ENCODE measurements at regions not wholly inside any gene's neighbourhood (a gene's known extent, or its start where the extent isn't known, plus 50 kb on each side); places are given as distances from the start of the nearest gene placed in this dataset.

- no peak for TF ChIP-seq CTCF (IDR thresholded peaks at IDR 0.05; ENCODE audit: extremely low read depth in 1 of 2, insufficient read depth in 1 of 2, low read depth in 1 of 2, low read length in 2 of 2)
- no peak for TF ChIP-seq MAX (IDR thresholded peaks at IDR 0.05; ENCODE audit: insufficient read depth, insufficient read length)
- no peak for TF ChIP-seq MYC (IDR thresholded peaks at IDR 0.05; ENCODE audit: low read depth, low read length)
- no peak for TF ChIP-seq POLR2AphosphoS5 (IDR thresholded peaks at IDR 0.05; ENCODE audit: insufficient read depth, low read depth, low read length)
- TF ChIP-seq JUN (IDR thresholded peaks at IDR 0.05; ENCODE audit: borderline replicate concordance, insufficient read depth, insufficient read length, low read depth), result no peak
- TF ChIP-seq POLR2A (IDR thresholded peaks at IDR 0.05; ENCODE audit: low read depth, low read length), result no peak
- TF ChIP-seq EZH2 (IDR thresholded peaks at IDR 0.05; ENCODE audit: borderline replicate concordance, low read depth, low read length, severe bottlenecking), result no peak
- no peak for TF ChIP-seq FOS (IDR thresholded peaks at IDR 0.05; ENCODE audit: borderline replicate concordance, insufficient read depth, low read length)
- no peak for TF ChIP-seq GATA2 (IDR thresholded peaks at IDR 0.05; ENCODE audit: insufficient read depth, insufficient read length, low read depth, low read length)
Measured at GRCh38 chr17:79408251-79408650, 202.6 kb downstream of the RBFOX3 start.
